GM12891 (cell line): ENCODE measurements at regions not wholly inside any gene's neighbourhood (a gene's known extent, or its start where the extent isn't known, plus 50 kb on each side); places are given as distances from the start of the nearest gene placed in this dataset.

ENCODE experiments used
- POLR2A ChIP-seq: IDR thresholded peaks from 2 replicates; pipeline ENCODE4 v1.6.1; 2011; ENCODE audit warnings: low read depth, low read length, control low read depth
- POLR2AphosphoS5 ChIP-seq: IDR thresholded peaks from 2 replicates; pipeline ENCODE4 v1.6.1; 2011; ENCODE audit warnings: low read depth, low read length, control low read depth
- SPI1 ChIP-seq: IDR thresholded peaks from 2 replicates; pipeline ENCODE4 v1.6.1; 2011; ENCODE audit warnings: low read depth, low read length, control low read depth
- TAF1 ChIP-seq: IDR thresholded peaks from 2 replicates; pipeline ENCODE4 v1.6.1; 2011; ENCODE audit warnings: low read depth, low read length, control low read depth

DNA sequence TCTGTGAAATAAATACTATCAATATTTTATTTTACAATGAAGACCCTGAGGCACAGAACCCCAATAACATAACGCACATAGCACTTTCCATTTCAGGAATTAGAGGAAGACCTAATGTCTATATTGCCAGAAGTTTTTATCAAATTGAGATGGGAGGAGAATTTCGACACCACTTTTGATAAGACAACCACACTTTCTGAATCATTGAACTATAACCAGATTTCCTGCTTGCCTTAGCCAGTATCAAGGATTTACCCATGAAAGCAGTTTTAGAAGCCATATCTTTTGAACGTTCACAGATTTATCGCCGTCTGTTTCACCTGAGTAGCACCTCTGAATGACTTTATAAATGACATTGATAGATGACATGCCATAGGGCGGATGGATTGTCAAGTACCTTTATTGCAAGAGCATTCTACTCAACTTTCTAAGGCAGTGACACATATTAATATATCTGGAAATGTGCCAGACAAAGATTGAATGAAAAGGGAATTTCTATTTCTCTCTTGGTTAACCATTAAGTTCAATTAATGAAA, 768.4 kb downstream of the LTN1 start:
- no peak for TF ChIP-seq POLR2AphosphoS5
- TF ChIP-seq POLR2A, result no peak
- TF ChIP-seq TAF1, result no peak
- no peak for TF ChIP-seq SPI1
